DND-41 (cell line): ENCODE measurements at regions not wholly inside any gene's neighbourhood (a gene's known extent, or its start where the extent isn't known, plus 50 kb on each side); places are given as distances from the start of the nearest gene placed in this dataset.

Experiments
- ATAC-seq: fragments of 200-7000 bp; cut with Tn5 transposase; 3 replicates; pipeline ENCODE4 v1.9.1; 2021; ENCODE audit warnings: low read depth; ENCODE audit not compliant: insufficient read depth
- DNase-seq: peaks from one replicate; pipeline ENCODE4 v3.0.0-alpha.2; 2020
- H2AFZ ChIP-seq: 2 replicates; pipeline ENCODE4 v1.6.0; 2012; ENCODE audit warnings: low read depth, low read length
- H3K27ac ChIP-seq: 2 replicates; pipeline ENCODE4 v1.5.1; 2012; ENCODE audit warnings: low read length, inconsistent platforms
- H3K27me3 ChIP-seq: fragments of 200-600 bp; sonication (generic); 2 replicates; pipeline ENCODE4 v1.6.0; 2012; ENCODE audit warnings: low read length, mild to moderate bottlenecking, inconsistent platforms; ENCODE audit not compliant: insufficient read depth, poor library complexity
- H3K36me3 ChIP-seq: 2 replicates; pipeline ENCODE4 v1.5.1; 2012; ENCODE audit warnings: low read length, inconsistent platforms; ENCODE audit not compliant: insufficient read depth
- H3K4me1 ChIP-seq: 2 replicates; pipeline ENCODE4 v1.5.1; 2012; ENCODE audit warnings: mild to moderate bottlenecking, low read length; ENCODE audit not compliant: insufficient read depth
- H3K4me2 ChIP-seq: 2 replicates; pipeline ENCODE4 v1.6.0; 2012; ENCODE audit warnings: mild to moderate bottlenecking, moderate library complexity, low read length, inconsistent platforms; ENCODE audit not compliant: insufficient read depth
- H3K4me3 ChIP-seq, 2 experiments: fragments of 200-600 bp in 1 of 2; shearing (Covaris generic) in 1 of 2; 2 replicates each; pipeline ENCODE4 v1.5.1; 2012 to 2016; ENCODE audit warnings: inconsistent platforms in 2 of 2, low read length in 2 of 2, mild to moderate bottlenecking in 2 of 2, low read depth in 1 of 2, moderate library complexity in 1 of 2
- H3K79me2 ChIP-seq: 2 replicates; pipeline ENCODE4 v1.6.0; 2012; ENCODE audit warnings: low read length, inconsistent platforms; ENCODE audit not compliant: insufficient read depth
- H3K9ac ChIP-seq: 2 replicates; pipeline ENCODE4 v1.6.0; 2012; ENCODE audit warnings: low read depth, mild to moderate bottlenecking, inconsistent platforms, low read length, moderate library complexity
- H3K9me3 ChIP-seq: 2 replicates; pipeline ENCODE4 v1.5.1; 2012; ENCODE audit warnings: low read length, moderate library complexity, mild to moderate bottlenecking, inconsistent platforms; ENCODE audit not compliant: insufficient read depth, severe bottlenecking
- H4K20me1 ChIP-seq: 2 replicates; pipeline ENCODE4 v1.6.0; 2012; ENCODE audit warnings: low read length; ENCODE audit not compliant: insufficient read depth
- CTCF ChIP-seq: IDR thresholded peaks from 2 replicates; pipeline ENCODE4 v1.5.1; 2012; ENCODE audit warnings: borderline replicate concordance, low read length, moderate library complexity, mild to moderate bottlenecking; ENCODE audit not compliant: poor library complexity, severe bottlenecking; ENCODE audit errors: extremely low read depth
- EZH2 ChIP-seq: IDR thresholded peaks from 3 replicates; pipeline ENCODE4 v1.6.1; 2012; ENCODE audit warnings: borderline replicate concordance, low read depth, mild to moderate bottlenecking, moderate library complexity, low read length, inconsistent platforms; ENCODE audit not compliant: severe bottlenecking

DNA sequence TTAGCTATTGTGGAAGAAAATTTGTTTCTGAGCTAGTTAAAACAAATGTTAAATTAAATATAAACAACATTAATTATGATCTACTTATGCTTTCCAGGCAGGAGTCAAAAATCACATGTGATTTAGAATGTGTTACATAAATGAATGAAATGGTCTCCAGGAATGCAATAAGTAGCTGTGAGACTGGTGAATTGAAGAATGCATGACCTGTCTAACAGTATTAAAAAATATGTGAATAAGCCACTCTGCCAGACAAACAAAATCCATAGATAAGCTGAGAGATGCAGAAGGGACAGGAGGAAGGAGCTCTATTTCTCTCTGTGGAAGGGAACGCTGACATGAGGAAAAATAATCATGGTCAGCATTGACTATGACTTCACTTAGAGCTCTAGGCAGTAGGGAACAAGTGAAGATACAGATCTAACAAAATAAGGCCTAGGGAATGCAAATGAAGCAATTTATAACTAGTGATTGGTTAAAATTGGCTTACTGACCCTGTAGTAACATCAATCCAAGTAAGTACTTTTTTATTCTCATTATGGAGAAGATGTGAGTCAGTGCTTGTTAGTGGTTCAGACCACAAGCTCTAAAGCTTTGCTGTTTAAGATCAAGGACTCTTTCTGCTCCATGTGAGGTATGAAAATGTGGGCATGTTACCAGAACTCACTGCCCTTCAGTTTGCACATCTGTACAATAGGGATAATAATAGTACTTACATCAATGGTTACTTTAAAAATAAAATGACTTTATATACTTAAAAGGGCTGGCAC lies 432.6 kb downstream of the MMUT start:
- Histone ChIP-seq H3K4me1 (no peaks in the 10 kb centered on the region), H3K27ac (no peak overlapping the region), H3K4me2 (no peak overlapping the region), H3K4me3 (no peak overlapping the region), H3K9me3 (peaks cover 2% of the 10 kb centered on the region), H3K79me2 (no peaks in the 10 kb centered on the region), H3K27me3 (no peaks in the 10 kb centered on the region), H2AFZ (no peak overlapping the region), H3K9ac (no peak overlapping the region), H4K20me1 (no peaks in the 10 kb centered on the region), H3K36me3 (no peaks in the 10 kb centered on the region)
- TF ChIP-seq CTCF (no peak), EZH2 (no peak)
- DNase-seq (no peak), ATAC-seq (no peak)

GRCh38 chr6:49027644-49028043 lies 435.4 kb downstream of the MMUT start:
- Histone ChIP-seq H3K36me3 (no peaks in the 10 kb centered on the region), H3K4me3 (no peak overlapping the region), H3K79me2 (no peaks in the 10 kb centered on the region), H3K4me2 (no peak overlapping the region), H3K9me3 (peaks cover 2% of the 10 kb centered on the region), H3K4me1 (no peaks in the 10 kb centered on the region), H3K27ac (no peak overlapping the region), H2AFZ (no peak overlapping the region), H4K20me1 (no peaks in the 10 kb centered on the region), H3K27me3 (no peaks in the 10 kb centered on the region), H3K9ac (no peak overlapping the region)
- ATAC-seq (no peak), DNase-seq (no peak)
- TF ChIP-seq EZH2, result no peak

- Histone ChIP-seq H4K20me1 (no peaks in the 10 kb centered on the region), H3K79me2 (no peaks in the 10 kb centered on the region), H2AFZ (no peak overlapping the region), H3K4me3 (no peak overlapping the region), H3K9ac (no peak overlapping the region), H3K36me3 (no peaks in the 10 kb centered on the region), H3K4me2 (no peak overlapping the region), H3K27me3 (no peaks in the 10 kb centered on the region), H3K9me3 (peaks cover 2% of the 10 kb centered on the region), H3K4me1 (no peaks in the 10 kb centered on the region), H3K27ac (no peak overlapping the region)
- no peak for ATAC-seq
- no peak for TF ChIP-seq EZH2
- TF ChIP-seq CTCF, result no peak
- no peak for DNase-seq
Measured at GRCh38 chr6:49025273-49026240, 437.5 kb downstream of the MMUT start.

GRCh38 chr6:49004801-49005200 lies 458.3 kb downstream of the MMUT start:
- Histone ChIP-seq H3K9ac (no peak overlapping the region), H3K79me2 (no peaks in the 10 kb centered on the region), H4K20me1 (no peaks in the 10 kb centered on the region), H3K36me3 (no peaks in the 10 kb centered on the region), H3K9me3 (no peaks in the 10 kb centered on the region), H3K27ac (no peak overlapping the region), H3K27me3 (no peaks in the 10 kb centered on the region), H3K4me1 (no peaks in the 10 kb centered on the region), H2AFZ (no peak overlapping the region), H3K4me2 (no peak overlapping the region), H3K4me3 (no peak overlapping the region)
- TF ChIP-seq EZH2 (no peak), CTCF (no peak)
- no peak for DNase-seq
- ATAC-seq, result no peak
